ENCODE measurements at regions not wholly inside any gene's neighbourhood (a gene's known extent, or its start where the extent isn't known, plus 50 kb on each side); places are given as distances from the start of the nearest gene placed in this dataset.

DNA sequence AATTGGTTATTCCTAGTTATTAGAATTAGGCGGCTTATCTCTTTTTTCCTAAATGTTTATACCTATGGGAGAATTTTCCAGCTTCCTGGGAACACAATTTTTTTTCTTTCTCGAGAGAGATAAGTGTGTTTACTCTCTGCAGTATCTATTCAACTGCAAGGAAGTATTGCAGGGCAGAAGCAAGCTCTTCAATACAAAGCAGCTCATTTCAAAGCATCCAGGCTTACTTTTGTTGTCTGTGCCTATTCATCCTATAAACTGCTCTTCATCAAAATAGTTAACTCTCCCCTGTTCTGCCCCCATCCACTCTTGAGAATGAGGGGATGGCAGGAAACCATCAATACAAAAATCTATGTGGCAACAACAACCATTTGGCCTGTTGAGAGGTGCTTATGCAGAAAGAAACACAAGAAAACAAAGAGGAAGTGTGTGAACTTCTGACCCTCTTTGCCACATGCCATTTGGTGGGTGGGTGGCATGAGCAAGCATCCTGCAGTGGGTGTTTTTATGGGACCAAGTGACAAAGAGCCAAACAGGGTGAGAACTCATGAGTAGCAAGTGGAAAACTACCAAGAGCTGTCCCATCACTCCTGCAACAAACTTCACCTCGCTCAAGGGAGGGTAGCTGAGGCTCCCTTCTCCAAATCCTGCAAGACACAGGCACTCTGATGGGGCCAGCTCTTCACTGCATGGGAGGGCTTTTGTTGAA lies 50.6 kb upstream of the MRPS6 start:
- peak; percentile 70 for FAIRE-seq
- TF ChIP-seq TAF1 (IDR thresholded peaks at IDR 0.05; ENCODE audit: borderline replicate concordance, low read depth, low read length) (no peak), POLR2AphosphoS5 (IDR thresholded peaks at IDR 0.05; ENCODE audit: low read depth, low read length) (no peak), POLR2A (IDR thresholded peaks at IDR 0.05; ENCODE audit: low read depth, low read length) (no peak)
- DNase-seq (ENCODE audit: insufficient read length), result no peak

GRCh38 chr21:34021726-34022125 lies 51.7 kb upstream of the MRPS6 start:
- FAIRE-seq, result peak; percentile 40
- TF ChIP-seq POLR2A (IDR thresholded peaks at IDR 0.05; ENCODE audit: low read depth, low read length) (no peak), TAF1 (IDR thresholded peaks at IDR 0.05; ENCODE audit: borderline replicate concordance, low read depth, low read length) (no peak), POLR2AphosphoS5 (IDR thresholded peaks at IDR 0.05; ENCODE audit: low read depth, low read length) (no peak)
- DNase-seq (ENCODE audit: insufficient read length), result no peak

DNA sequence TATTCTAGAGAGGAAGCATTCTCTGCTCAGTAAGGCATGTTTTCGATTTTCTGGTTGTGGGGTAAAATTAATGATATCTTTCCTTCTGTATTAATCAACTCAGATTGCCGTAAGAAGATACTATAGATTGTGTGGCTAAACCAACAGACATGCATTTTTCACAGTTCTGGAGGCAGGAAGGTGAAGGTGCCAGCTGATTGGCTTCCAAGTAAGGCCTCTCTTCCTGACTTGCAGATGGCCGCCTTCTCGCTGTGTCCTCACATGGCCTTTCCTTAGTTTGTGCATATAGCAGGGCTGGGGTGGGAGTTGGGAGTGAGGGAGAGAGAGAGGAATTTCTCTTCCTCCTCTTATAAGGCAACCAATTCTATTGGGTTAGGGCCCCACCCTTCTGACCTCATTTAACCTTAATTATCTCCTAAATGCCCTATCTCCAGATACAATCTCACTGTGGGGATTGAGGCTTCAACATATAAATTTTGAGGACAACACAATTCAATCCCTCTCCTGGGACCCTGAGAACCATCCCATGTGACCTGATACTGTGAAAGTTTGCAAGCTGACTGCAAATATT lies 52.3 kb upstream of the MRPS6 start:
- TF ChIP-seq POLR2A (IDR thresholded peaks at IDR 0.05; ENCODE audit: low read depth, low read length) (no peak), POLR2AphosphoS5 (IDR thresholded peaks at IDR 0.05; ENCODE audit: low read depth, low read length) (no peak), TAF1 (IDR thresholded peaks at IDR 0.05; ENCODE audit: borderline replicate concordance, low read depth, low read length) (no peak)
- FAIRE-seq (peak; percentile 9), DNase-seq (ENCODE audit: insufficient read length) (no peak)

DNA sequence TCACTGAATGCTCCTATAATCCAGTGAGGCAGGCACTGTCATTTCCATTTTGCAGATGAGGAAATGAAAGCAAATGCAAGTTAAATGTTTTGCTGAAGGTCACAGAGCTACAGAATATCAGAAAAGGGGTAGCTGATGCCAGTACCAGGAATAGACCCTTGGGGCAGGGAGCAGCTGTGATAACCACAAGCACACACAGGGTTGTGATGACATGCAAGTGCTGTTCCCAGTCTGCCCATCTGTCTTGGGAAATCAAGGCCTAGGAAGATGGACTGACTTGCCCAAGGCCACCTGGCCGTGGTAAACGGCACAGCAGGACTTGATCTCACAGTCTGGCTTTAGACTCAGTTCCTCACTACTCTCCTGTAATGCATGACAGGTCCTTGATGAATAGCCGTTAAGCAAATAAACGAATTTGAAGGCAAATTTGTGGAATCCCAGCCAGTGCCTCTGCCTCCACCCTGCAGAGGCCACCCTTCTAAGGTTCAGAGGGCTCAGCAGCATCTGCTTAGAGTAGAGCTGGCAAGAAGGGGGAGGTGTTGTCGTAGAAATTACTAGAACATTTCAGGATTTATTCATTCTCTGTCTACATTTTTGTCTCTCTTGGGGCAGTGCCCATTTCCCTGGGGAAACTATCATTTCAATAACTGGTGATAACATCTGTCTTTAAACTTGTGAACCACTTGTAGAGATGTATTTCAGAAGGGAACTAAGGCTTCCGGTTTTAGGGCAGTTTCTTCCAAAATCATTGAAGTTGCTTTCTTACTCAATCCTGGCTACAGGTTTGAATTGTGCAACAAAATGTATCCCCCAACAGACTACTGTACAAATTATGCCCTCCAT lies 53.2 kb upstream of the MRPS6 start:
- DNase-seq (ENCODE audit: insufficient read length) (no peak), FAIRE-seq (peak; percentile 90)
- TF ChIP-seq POLR2A (IDR thresholded peaks at IDR 0.05; ENCODE audit: low read depth, low read length) (no peak), POLR2AphosphoS5 (IDR thresholded peaks at IDR 0.05; ENCODE audit: low read depth, low read length) (peak; percentile 31; the same call in 1 of the 2 replicates)

GRCh38 chr21:34019402-34019801 lies 54.0 kb upstream of the MRPS6 start:
- FAIRE-seq (no peak), DNase-seq (ENCODE audit: insufficient read length) (no peak)
- no peak for TF ChIP-seq POLR2A (IDR thresholded peaks at IDR 0.05; ENCODE audit: low read depth, low read length)
- TF ChIP-seq TAF1 (IDR thresholded peaks at IDR 0.05; ENCODE audit: borderline replicate concordance, low read depth, low read length), result no peak
- TF ChIP-seq POLR2AphosphoS5 (IDR thresholded peaks at IDR 0.05; ENCODE audit: low read depth, low read length), result no peak

- DNase-seq (ENCODE audit: insufficient read length), result no peak
- peak; percentile 83 for FAIRE-seq
- TF ChIP-seq POLR2A (IDR thresholded peaks at IDR 0.05; ENCODE audit: low read depth, low read length) (no peak), TAF1 (IDR thresholded peaks at IDR 0.05; ENCODE audit: borderline replicate concordance, low read depth, low read length) (no peak), POLR2AphosphoS5 (IDR thresholded peaks at IDR 0.05; ENCODE audit: low read depth, low read length) (no peak)
Measured at GRCh38 chr21:34018910-34019309, 54.5 kb upstream of the MRPS6 start.

DNA sequence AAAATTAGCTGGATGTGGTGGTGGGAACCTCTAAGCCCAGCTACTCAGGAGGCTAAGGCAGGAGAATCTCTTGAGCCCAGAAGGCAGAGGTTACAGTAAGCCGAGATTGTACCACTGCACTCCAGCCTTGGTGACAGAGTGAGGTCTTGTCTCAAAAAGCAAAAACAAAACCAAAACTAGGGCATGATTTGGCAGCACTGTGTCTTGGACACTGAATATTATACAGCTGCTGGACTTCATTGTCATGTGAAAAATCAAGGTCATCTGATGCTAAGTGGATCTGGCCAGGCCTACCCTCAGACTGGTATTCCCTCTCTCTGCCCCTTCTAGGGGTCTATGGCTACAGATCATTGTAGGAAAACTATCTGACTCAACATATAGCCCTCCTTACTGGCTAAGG lies 55.2 kb upstream of the MRPS6 start:
- FAIRE-seq, result peak; percentile 74
- no peak for DNase-seq (ENCODE audit: insufficient read length)
- no peak for TF ChIP-seq TAF1 (IDR thresholded peaks at IDR 0.05; ENCODE audit: borderline replicate concordance, low read depth, low read length)

DNA sequence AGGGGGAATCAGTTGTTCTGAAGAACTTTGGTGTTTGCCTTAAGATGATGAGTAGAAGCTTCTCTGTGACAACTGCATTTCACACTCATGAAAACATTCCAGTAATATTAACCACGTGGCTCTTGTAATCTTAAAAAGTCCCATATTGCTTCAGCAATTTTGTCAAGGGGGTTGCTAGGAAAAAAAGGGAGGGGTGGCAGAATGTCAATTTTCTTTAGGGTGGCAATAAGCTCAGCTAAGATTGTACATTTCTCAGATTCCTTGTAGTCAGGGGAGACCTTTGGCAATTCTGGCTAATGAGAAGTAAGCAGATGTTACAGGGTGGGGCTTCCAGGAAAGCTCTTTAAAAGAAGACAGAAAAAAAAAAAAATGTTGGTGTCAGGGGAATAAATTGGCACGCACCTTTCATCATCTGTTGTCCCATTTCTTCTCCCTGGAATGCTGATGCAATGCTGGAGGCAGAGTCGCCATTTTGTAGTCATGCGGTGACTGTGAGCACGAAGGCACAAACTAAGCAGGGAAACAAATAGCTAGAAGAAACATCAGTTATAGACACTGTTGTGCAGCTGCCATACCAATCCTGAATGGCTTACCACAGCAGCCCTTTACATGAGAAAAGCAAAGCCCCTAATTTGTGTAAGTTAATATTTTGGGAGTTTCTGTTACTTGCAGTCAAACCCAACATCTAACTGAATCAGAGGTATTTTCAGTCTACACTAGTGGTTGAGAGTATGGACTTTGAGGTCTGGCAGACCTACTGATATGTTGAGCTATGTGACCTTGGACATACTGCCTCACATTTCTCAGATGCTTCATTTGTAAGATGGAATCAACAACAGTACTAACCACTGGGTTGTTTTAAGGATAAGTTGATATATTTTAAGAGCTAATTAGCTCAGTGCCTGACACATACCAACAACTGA lies 56.1 kb upstream of the MRPS6 start:
- TF ChIP-seq POLR2A (IDR thresholded peaks at IDR 0.05; ENCODE audit: low read depth, low read length) (no peak), TAF1 (IDR thresholded peaks at IDR 0.05; ENCODE audit: borderline replicate concordance, low read depth, low read length) (no peak), POLR2AphosphoS5 (IDR thresholded peaks at IDR 0.05; ENCODE audit: low read depth, low read length) (no peak)
- DNase-seq (ENCODE audit: insufficient read length), result no peak

GRCh38 chr21:34012640-34013039 lies 60.7 kb upstream of the MRPS6 start:
- DNase-seq (ENCODE audit: insufficient read length) (no peak), FAIRE-seq (no peak)
- TF ChIP-seq POLR2AphosphoS5 (IDR thresholded peaks at IDR 0.05; ENCODE audit: low read depth, low read length) (no peak), TAF1 (IDR thresholded peaks at IDR 0.05; ENCODE audit: borderline replicate concordance, low read depth, low read length) (no peak), POLR2A (IDR thresholded peaks at IDR 0.05; ENCODE audit: low read depth, low read length) (no peak)

More for the DNA sequence above, 56.1 kb upstream of the MRPS6 start:
- peak; percentile 51 for FAIRE-seq

DNA sequence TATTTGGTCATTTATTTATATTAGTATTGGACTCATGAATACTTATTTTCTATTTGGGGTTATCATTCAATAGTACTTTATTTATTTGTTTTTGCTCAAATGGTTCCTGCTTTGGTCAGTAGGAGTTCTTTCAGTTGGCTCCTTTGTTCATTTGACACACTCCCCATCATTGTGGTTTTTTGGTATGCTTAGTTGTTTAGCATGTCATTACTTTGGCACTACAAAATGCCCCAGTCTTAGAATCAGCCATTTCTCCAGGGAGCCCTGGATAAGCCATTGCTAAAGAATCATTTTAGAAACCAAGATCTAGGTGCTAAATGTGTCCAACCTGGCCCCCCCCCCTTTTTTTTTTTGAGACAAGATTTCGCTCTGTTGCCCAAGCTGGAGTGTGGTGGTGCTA lies 61.7 kb upstream of the MRPS6 start:
- FAIRE-seq (no peak), DNase-seq (ENCODE audit: insufficient read length) (no peak)
- TF ChIP-seq POLR2A (IDR thresholded peaks at IDR 0.05; ENCODE audit: low read depth, low read length) (no peak), POLR2AphosphoS5 (IDR thresholded peaks at IDR 0.05; ENCODE audit: low read depth, low read length) (no peak), TAF1 (IDR thresholded peaks at IDR 0.05; ENCODE audit: borderline replicate concordance, low read depth, low read length) (no peak)

DNA sequence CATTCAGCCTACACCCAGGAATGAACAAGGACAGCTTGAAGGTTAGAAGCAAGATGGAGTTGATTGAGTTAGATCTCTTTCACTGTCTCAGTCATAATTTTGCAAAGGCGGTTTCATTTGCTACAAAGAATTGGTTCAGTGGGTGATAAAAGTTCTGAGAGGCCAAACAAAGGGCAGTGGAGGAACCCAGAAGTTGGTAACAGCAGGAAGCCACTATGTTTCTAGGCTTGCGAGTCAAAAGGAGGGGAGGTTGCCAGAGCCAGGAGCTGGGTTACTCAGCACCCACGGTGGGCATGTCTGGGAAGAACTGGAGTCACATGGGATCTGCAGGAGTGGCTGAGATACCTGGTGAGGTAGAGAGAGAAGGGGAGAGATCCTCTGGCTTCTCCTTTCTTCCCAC lies 64.2 kb upstream of the MRPS6 start:
- DNase-seq (ENCODE audit: insufficient read length) (no peak), FAIRE-seq (no peak)
- TF ChIP-seq TAF1 (IDR thresholded peaks at IDR 0.05; ENCODE audit: borderline replicate concordance, low read depth, low read length), result no peak
- no peak for TF ChIP-seq POLR2A (IDR thresholded peaks at IDR 0.05; ENCODE audit: low read depth, low read length)
- no peak for TF ChIP-seq POLR2AphosphoS5 (IDR thresholded peaks at IDR 0.05; ENCODE audit: low read depth, low read length)
